HCT116 (cell line): ENCODE measurements at regions not wholly inside any gene's neighbourhood (a gene's known extent, or its start where the extent isn't known, plus 50 kb on each side); places are given as distances from the start of the nearest gene placed in this dataset.

Experiments
- ATAC-seq: fragments of 200-7000 bp; cut with Tn5 transposase; 2 replicates; pipeline ENCODE4 v1.9.1; 2020; ENCODE audit warnings: mild to moderate bottlenecking, moderate library complexity
- BruUV-seq: library from RNA; stranded (reverse); fragments of 400-500 nt; replicated peaks from 2 replicates; lab custom pipeline; 2021; lab: Mats Ljungman, UMichigan
- CTCF ChIA-PET: fragments of 300-600 bp; sonication (Branson Sonifier 250); formaldehyde crosslinking; loops from one replicate; lab custom pipeline; 2021; ENCODE audit warnings: antibody characterized with exemption; lab: Charles Lee
- POLR2A ChIA-PET: fragments of 300-600, 350-600 bp; sonication (Branson Sonifier 250); formaldehyde crosslinking; loops from one replicate; lab custom pipeline; 2021; ENCODE audit warnings: antibody characterized with exemption; lab: Charles Lee
- RAD21 ChIA-PET, 2 experiments: fragments of 300-600 bp; sonication (Branson Sonifier 250); formaldehyde crosslinking; loops; one replicate each; lab custom pipeline; 2023; ENCODE audit warnings: low total read pairs in 2 of 2; ENCODE audit not compliant: uncharacterized antibody in 2 of 2, unreplicated experiment in 2 of 2, low non-redundant PET in 1 of 2; lab: Charles Lee
- DNase-seq: peaks from one replicate; pipeline ENCODE4 v3.0.0-alpha.2; 2010; ENCODE audit warnings: low read depth, low spot score
- H2AFZ ChIP-seq: fragments of 200-600 bp; shearing (Covaris generic), sonication (generic); 2 replicates; pipeline ENCODE4 v1.6.1; 2017; ENCODE audit warnings: low read depth, mixed run types, mixed read lengths, antibody characterized with exemption, low read length; ENCODE audit not compliant: poor library complexity, severe bottlenecking
- H3K27ac ChIP-seq: 2 replicates; pipeline ENCODE4 v1.5.1; 2012; ENCODE audit warnings: low read depth, low read length
- H3K27me3 ChIP-seq: fragments of 200-600 bp; sonication (generic); 2 replicates; pipeline ENCODE4 v1.6.1; 2016; ENCODE audit warnings: mixed run types, low read length, mixed read lengths; ENCODE audit not compliant: insufficient read depth
- H3K36me3 ChIP-seq, 2 experiments: fragments of 200-500 bp in 1 of 2; fragments of 200-600 bp in 1 of 2; sonication (Bioruptor generic) in 1 of 2; sonication (generic) in 1 of 2; 2 replicates each; pipeline versions ENCODE4 v1.5.1 to v1.6.1; 2014 to 2016; ENCODE audit warnings: low read length in 2 of 2, inconsistent platforms in 1 of 2, mixed read lengths in 1 of 2, mixed run types in 1 of 2; ENCODE audit not compliant: insufficient read depth in 2 of 2, control insufficient read depth in 1 of 2
- H3K4me1 ChIP-seq, 2 experiments: fragments of 200-600 bp in 1 of 2; sonication (generic) in 1 of 2; 2 replicates each; pipeline versions ENCODE4 v1.5.1 to v1.6.1; 2012 to 2017; ENCODE audit warnings: low read length in 2 of 2, inconsistent platforms in 1 of 2, mild to moderate bottlenecking in 1 of 2, mixed read lengths in 1 of 2, mixed run types in 1 of 2, moderate library complexity in 1 of 2; ENCODE audit not compliant: insufficient read depth in 2 of 2, control insufficient read depth in 1 of 2
- H3K4me2 ChIP-seq: fragments of 200-600 bp; sonication (generic); 2 replicates; pipeline ENCODE4 v1.6.1; 2017; ENCODE audit warnings: mixed run types, low read length, mixed read lengths
- H3K4me3 ChIP-seq, 2 experiments: fragments of 200-600 bp in 1 of 2; sonication (generic) in 1 of 2; replicated peaks in 1 of 2; 2 replicates each; pipeline ENCODE4 v1.5.1; 2011 to 2016; ENCODE audit warnings: low read length in 2 of 2, control low read depth in 1 of 2, low read depth in 1 of 2, mild to moderate bottlenecking in 1 of 2, mixed read lengths in 1 of 2, mixed run types in 1 of 2
- H3K79me2 ChIP-seq: fragments of 200-600 bp; sonication (generic); 2 replicates; pipeline ENCODE4 v1.6.1; 2017; ENCODE audit warnings: mild to moderate bottlenecking, mixed run types, low read length, moderate library complexity, mixed read lengths; ENCODE audit not compliant: insufficient read depth
- H3K9ac ChIP-seq: fragments of 200-600 bp; sonication (generic); 2 replicates; pipeline ENCODE4 v1.6.1; 2016; ENCODE audit warnings: low read length, mixed read lengths
- H3K9me2 ChIP-seq: fragments of 200-600 bp; sonication (generic), shearing (Covaris generic); 2 replicates; pipeline ENCODE4 v1.6.1; 2017; ENCODE audit warnings: mixed run types, mild to moderate bottlenecking, moderate library complexity; ENCODE audit not compliant: insufficient read depth
- H3K9me3 ChIP-seq, 2 experiments: fragments of 200-500 bp in 1 of 2; fragments of 200-600 bp in 1 of 2; sonication (Bioruptor generic) in 1 of 2; sonication (generic) in 1 of 2; 2 replicates each; pipeline ENCODE4 v1.6.1; 2014 to 2017; ENCODE audit warnings: low read length in 2 of 2, mixed read lengths in 2 of 2, inconsistent platforms in 1 of 2, low read depth in 1 of 2, mild to moderate bottlenecking in 1 of 2, mixed run types in 1 of 2, moderate library complexity in 1 of 2; ENCODE audit not compliant: control insufficient read depth in 1 of 2, insufficient read depth in 1 of 2
- H4K20me1 ChIP-seq: fragments of 200-600 bp; sonication (generic), shearing (Covaris generic); 2 replicates; pipeline ENCODE4 v1.6.1; 2017; ENCODE audit warnings: mixed run types, mild to moderate bottlenecking, moderate library complexity; ENCODE audit not compliant: insufficient read depth
- EGR1 ChIP-seq: IDR thresholded peaks from 2 replicates; pipeline ENCODE4 v1.6.1; 2012; ENCODE audit warnings: low read depth
- ELF1 ChIP-seq: IDR thresholded peaks from 2 replicates; pipeline ENCODE4 v1.6.1; 2012; ENCODE audit warnings: low read depth, borderline replicate concordance
- EZH2 ChIP-seq: fragments of 200-600 bp; sonication (generic); IDR thresholded peaks from 2 replicates; pipeline ENCODE4 v1.6.1; 2017; ENCODE audit warnings: antibody characterized with exemption, mixed run types
- EZH2phosphoT487 ChIP-seq: fragments of 200-600 bp; IDR thresholded peaks from 2 replicates; pipeline ENCODE4 v1.6.1; 2018; ENCODE audit warnings: antibody characterized with exemption, borderline replicate concordance
- MAX ChIP-seq: IDR thresholded peaks from 2 replicates; pipeline ENCODE4 v1.6.1; 2012
- POLR2AphosphoS5 ChIP-seq: IDR thresholded peaks from 2 replicates; pipeline ENCODE4 v1.6.1; 2011; ENCODE audit warnings: mild to moderate bottlenecking, low read depth, low read length, moderate library complexity
- RAD21 ChIP-seq: IDR thresholded peaks from 2 replicates; pipeline ENCODE4 v1.6.1; 2012; ENCODE audit warnings: low read depth, mild to moderate bottlenecking
- SP1 ChIP-seq: IDR thresholded peaks from 2 replicates; pipeline ENCODE4 v1.6.1; 2012; ENCODE audit warnings: low read depth
- SRF ChIP-seq: IDR thresholded peaks from 2 replicates; pipeline ENCODE4 v1.6.1; 2012; ENCODE audit warnings: low read depth
- TCF7L2 ChIP-seq: IDR thresholded peaks from 2 replicates; pipeline ENCODE4 v1.7.0; 2011; ENCODE audit warnings: borderline replicate concordance, inconsistent platforms; ENCODE audit not compliant: insufficient read depth, insufficient read length; ENCODE audit errors: extremely low read depth
- YY1 ChIP-seq: IDR thresholded peaks from 2 replicates; pipeline ENCODE4 v1.6.1; 2011; ENCODE audit warnings: low read length, low read depth, moderate library complexity, mild to moderate bottlenecking; ENCODE audit not compliant: insufficient replicate concordance; ENCODE audit errors: extremely low read depth
- ZBTB33 ChIP-seq: IDR thresholded peaks from 2 replicates; pipeline ENCODE4 v1.6.1; 2011; ENCODE audit warnings: mild to moderate bottlenecking, low read length, moderate library complexity; ENCODE audit not compliant: insufficient replicate concordance; ENCODE audit errors: extremely low read depth
- ZNF274 ChIP-seq: fragments of 200-500 bp; sonication (Bioruptor generic); IDR thresholded peaks from 2 replicates; pipeline ENCODE4 v1.6.1; 2014; ENCODE audit warnings: mild to moderate bottlenecking, low read depth, low read length, inconsistent platforms
- intact Hi-C: fragments of 100-400 bp; cut with micrococcal nuclease; formaldehyde crosslinking; loops from 2 replicates; pipeline ENCODE4 v1.10.0; 2022

DNA sequence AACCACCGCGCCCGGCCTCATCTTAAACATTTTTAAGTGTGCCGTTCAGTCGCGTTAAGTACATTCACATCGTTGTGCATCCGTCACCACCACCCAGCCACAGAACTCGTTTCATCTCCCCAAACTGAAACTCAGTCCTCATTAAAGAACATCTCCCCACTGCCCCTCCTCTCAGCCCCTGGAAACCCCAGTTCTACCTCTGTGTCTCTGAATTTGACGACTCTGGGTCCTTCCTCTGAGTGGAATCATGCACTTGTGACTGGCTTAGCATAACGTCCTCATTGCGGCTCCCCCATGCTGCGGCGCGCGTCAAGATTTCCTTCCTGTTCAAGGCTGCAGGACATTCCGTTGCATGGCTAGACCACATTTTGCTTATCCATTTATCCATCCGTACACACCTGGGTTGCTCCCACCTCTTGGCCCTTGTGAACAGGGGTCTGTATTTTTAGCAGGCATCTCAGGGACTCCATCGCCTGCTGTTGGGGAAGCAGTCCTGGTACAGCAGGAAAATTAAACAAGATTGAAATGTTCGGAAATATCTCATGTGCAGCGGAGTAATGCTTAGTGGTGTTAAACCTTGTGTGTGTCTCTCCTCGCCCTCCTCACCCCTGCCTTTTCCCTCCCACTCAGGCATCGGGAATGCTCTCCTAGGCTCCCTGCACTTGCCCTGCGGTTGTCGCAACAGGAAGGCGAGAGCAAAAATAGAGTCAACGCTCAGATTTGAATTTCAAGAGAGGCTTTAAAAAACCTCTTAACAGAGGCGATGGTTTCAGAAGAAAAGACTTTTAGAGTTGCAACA lies 127.9 kb downstream of the PXDC1 start (continued):
- TF ChIP-seq ZNF274 (no peak), ZBTB33 (no peak), SP1 (no peak)

- RAD21 ChIA-PET, result no interaction called here
- no peaks in the 10 kb centered on the region; the same call in 1 of the 2 replicates for H3K27me3 ChIP-seq
- no peak overlapping the region for H2AFZ ChIP-seq
- H3K4me1 ChIP-seq, result no peaks in the 10 kb centered on the region
- no peaks in the 10 kb centered on the region; a peak in 1 of 4 replicates for H3K36me3 ChIP-seq
- no peak for DNase-seq
- ATAC-seq, result no peak
- CTCF ChIA-PET, result no interaction called here
- BruUV-seq, result no TSS peak
- no peaks in the 10 kb centered on the region for H3K79me2 ChIP-seq
- H3K4me3 ChIP-seq, result no peak overlapping the region
- POLR2A ChIA-PET, result no interaction called here
- intact Hi-C loops, result no loop called here
- H3K4me2 ChIP-seq, result no peak overlapping the region
- no peaks in the 10 kb centered on the region for H4K20me1 ChIP-seq
- no peaks in the 10 kb centered on the region for H3K9me3 ChIP-seq
- TF ChIP-seq MAX (no peak), EGR1 (no peak), EZH2phosphoT487 (no peak), RAD21 (no peak), TCF7L2 (no peak), POLR2AphosphoS5 (no peak), ZBTB33 (no peak), YY1 (no peak), SRF (no peak), EZH2 (no peak), ELF1 (no peak)
- no peak overlapping the region for H3K27ac ChIP-seq
- no peaks in the 10 kb centered on the region for H3K9me2 ChIP-seq
- H3K9ac ChIP-seq, result no peak overlapping the region
Observed at GRCh38 chr6:3621411-3621810, 130.1 kb downstream of the PXDC1 start.
